ENCODE measurements at regions not wholly inside any gene's neighbourhood (a gene's known extent, or its start where the extent isn't known, plus 50 kb on each side); places are given as distances from the start of the nearest gene placed in this dataset.

- TF ChIP-seq CTCF (conservative IDR thresholded peaks at IDR 0.05 in 1 of 2, IDR thresholded peaks at IDR 0.05 in 1 of 2; ENCODE audit: low read depth in 1 of 2, low read length in 2 of 2), result no peak
- no peak for TF ChIP-seq EZH2 (IDR thresholded peaks at IDR 0.05; ENCODE audit: low read length, missing control alignments)
Observed at GRCh38 chr11:135002236-135002635, 590.2 kb upstream of the B3GAT1 start.
